Mesenchymal stem cell (in vitro differentiated cells and primary cell): ENCODE measurements at regions not wholly inside any gene's neighbourhood (a gene's known extent, or its start where the extent isn't known, plus 50 kb on each side); places are given as distances from the start of the nearest gene placed in this dataset.

Experiments
- DNase-seq: peaks from one replicate; pipeline ENCODE4 v3.0.0-alpha.2; 2013
- H2AFZ ChIP-seq: one replicate; pipeline ENCODE4 v1.6.1; 2013; ENCODE audit warnings: low read depth, mild to moderate bottlenecking, control low read depth, inconsistent platforms, low read length, moderate library complexity
- H2AK5ac ChIP-seq: 2 replicates; pipeline ENCODE4 v1.6.1; 2013; ENCODE audit warnings: low read length, moderate library complexity, mild to moderate bottlenecking, inconsistent platforms; ENCODE audit not compliant: severe bottlenecking
- H2BK120ac ChIP-seq: one replicate; pipeline ENCODE4 v1.6.1; 2013; ENCODE audit warnings: low read depth, mild to moderate bottlenecking, inconsistent platforms, low read length, moderate library complexity
- H2BK12ac ChIP-seq, 2 experiments: one replicate each; pipeline ENCODE4 v1.6.1; 2013; ENCODE audit warnings: inconsistent platforms in 2 of 2, low read length in 2 of 2, mild to moderate bottlenecking in 2 of 2, moderate library complexity in 2 of 2, control low read depth in 1 of 2
- H2BK15ac ChIP-seq: one replicate; pipeline ENCODE4 v1.6.1; 2013; ENCODE audit warnings: mild to moderate bottlenecking, low read depth, inconsistent platforms; ENCODE audit not compliant: poor library complexity, severe bottlenecking
- H2BK5ac ChIP-seq: 2 replicates; pipeline ENCODE4 v1.6.1; 2013; ENCODE audit warnings: low read depth, mild to moderate bottlenecking, low read length, control low read depth, inconsistent platforms; ENCODE audit not compliant: poor library complexity, severe bottlenecking
- H3K14ac ChIP-seq, 2 experiments: one replicate each; pipeline ENCODE4 v1.6.1; 2013; ENCODE audit warnings: inconsistent platforms in 2 of 2, low read length in 2 of 2, control low read depth in 1 of 2, mild to moderate bottlenecking in 1 of 2, moderate library complexity in 1 of 2
- H3K18ac ChIP-seq, 2 experiments: one replicate each; pipeline ENCODE4 v1.6.1; 2013; ENCODE audit warnings: inconsistent platforms in 2 of 2, low read length in 2 of 2, control low read depth in 1 of 2, low read depth in 1 of 2, mild to moderate bottlenecking in 1 of 2
- H3K23ac ChIP-seq, 2 experiments: one replicate each; pipeline ENCODE4 v1.6.1; 2013; ENCODE audit warnings: inconsistent platforms in 2 of 2, low read length in 2 of 2, mild to moderate bottlenecking in 2 of 2, moderate library complexity in 2 of 2, control low read depth in 1 of 2
- H3K27ac ChIP-seq: 2 replicates; pipeline ENCODE4 v1.5.1; 2013; ENCODE audit warnings: mild to moderate bottlenecking, moderate library complexity, low read length, control low read depth, inconsistent platforms; ENCODE audit not compliant: poor library complexity, severe bottlenecking
- H3K27me3 ChIP-seq, 2 experiments: 2 replicates each; pipeline versions ENCODE4 v1.6.1 to v1.7.0; 2013; ENCODE audit warnings: low read length in 2 of 2, mild to moderate bottlenecking in 2 of 2, moderate library complexity in 2 of 2, control low read depth in 1 of 2, inconsistent platforms in 1 of 2; ENCODE audit not compliant: control insufficient read depth in 1 of 2, insufficient read depth in 1 of 2
- H3K36me3 ChIP-seq, 2 experiments: 2 replicates each; pipeline versions ENCODE4 v1.6.1 to v1.7.0; 2013; ENCODE audit warnings: low read length in 2 of 2, control low read depth in 1 of 2, inconsistent platforms in 1 of 2, low read depth in 1 of 2, mild to moderate bottlenecking in 1 of 2; ENCODE audit not compliant: insufficient read depth in 2 of 2, control insufficient read depth in 1 of 2
- H3K4ac ChIP-seq, 2 experiments: one replicate each; pipeline ENCODE4 v1.6.1; 2013; ENCODE audit warnings: inconsistent platforms in 2 of 2, low read length in 2 of 2, mild to moderate bottlenecking in 2 of 2, moderate library complexity in 2 of 2, control low read depth in 1 of 2, low read depth in 1 of 2
- H3K4me1 ChIP-seq: 2 replicates; pipeline ENCODE4 v1.6.1; 2013; ENCODE audit warnings: low read depth, low read length, control low read depth; ENCODE audit not compliant: control insufficient read depth, insufficient read depth
- H3K4me2 ChIP-seq: 2 replicates; pipeline ENCODE4 v1.6.1; 2013; ENCODE audit warnings: low read length, mild to moderate bottlenecking, inconsistent platforms; ENCODE audit not compliant: poor library complexity, severe bottlenecking
- H3K4me3 ChIP-seq, 2 experiments: 2 replicates each; pipeline versions ENCODE4 v1.5.1 to v1.7.0; 2013; ENCODE audit warnings: low read length in 2 of 2, mild to moderate bottlenecking in 2 of 2, control low read depth in 1 of 2, low read depth in 1 of 2; ENCODE audit not compliant: insufficient read depth in 1 of 2
- H3K79me1 ChIP-seq: replicated peaks from 2 replicates; pipeline ENCODE4 v1.6.1; 2013; ENCODE audit warnings: mild to moderate bottlenecking, control low read depth, low read length, inconsistent platforms; ENCODE audit not compliant: poor library complexity, severe bottlenecking
- H3K9ac ChIP-seq: 2 replicates; pipeline ENCODE4 v1.7.0; 2013; ENCODE audit warnings: mild to moderate bottlenecking, low read length, moderate library complexity
- H3K9me3 ChIP-seq: 2 replicates; pipeline ENCODE4 v1.7.0; 2013; ENCODE audit warnings: mild to moderate bottlenecking, low read length; ENCODE audit not compliant: control insufficient read depth
- H4K8ac ChIP-seq: one replicate; pipeline ENCODE4 v1.6.1; 2013; ENCODE audit warnings: inconsistent platforms, mild to moderate bottlenecking, low read length, moderate library complexity
- H4K91ac ChIP-seq: one replicate; pipeline ENCODE4 v1.6.1; 2013; ENCODE audit warnings: mild to moderate bottlenecking, low read length, inconsistent platforms
- WGBS: methylation state at CpG from one replicate; pipeline ENCODE4 v1.1.7; 2013; ENCODE audit warnings: mixed read lengths; 5-methylcytosine and 5-hydroxymethylcytosine counted together

DNA sequence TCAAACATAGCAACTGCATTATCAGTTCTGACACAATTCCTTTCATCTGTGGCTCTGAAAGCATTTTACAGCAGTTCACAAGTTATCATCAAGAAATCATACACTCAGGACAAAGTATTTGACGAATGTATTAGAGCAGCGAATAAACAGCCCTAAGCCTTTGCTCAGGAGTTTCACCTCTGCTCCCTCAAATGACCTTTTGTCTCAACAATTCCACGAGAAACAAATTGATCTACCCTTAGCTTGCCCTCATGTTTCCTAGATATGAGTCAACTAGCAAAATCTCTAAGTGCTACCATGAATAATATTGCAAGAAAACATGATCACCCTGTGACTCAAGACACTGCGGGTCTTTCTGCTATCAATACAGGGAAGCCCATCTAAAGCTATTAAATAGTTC, 396.1 kb downstream of the EFNB2 start:
- H3K4me2 ChIP-seq, result no peak overlapping the region
- H3K9me3 ChIP-seq, result no peaks in the 10 kb centered on the region
- H2BK15ac ChIP-seq, result no peak overlapping the region
- H3K27ac ChIP-seq, result no peak overlapping the region
- no peak overlapping the region for H3K4me3 ChIP-seq
- H3K4ac ChIP-seq, result no peak overlapping the region
- no peak overlapping the region for H4K91ac ChIP-seq
- H2AFZ ChIP-seq, result no peak overlapping the region
- H3K4me1 ChIP-seq, result no peaks in the 10 kb centered on the region
- H3K14ac ChIP-seq, result no peak overlapping the region
- no peak overlapping the region for H2BK12ac ChIP-seq
- no peaks in the 10 kb centered on the region for H3K79me1 ChIP-seq
- no peaks in the 10 kb centered on the region for H3K36me3 ChIP-seq
- no peak overlapping the region for H2BK5ac ChIP-seq
- no peaks in the 10 kb centered on the region for H3K27me3 ChIP-seq
- H2BK120ac ChIP-seq, result no peak overlapping the region
- no peak overlapping the region for H2AK5ac ChIP-seq
- no peak overlapping the region for H4K8ac ChIP-seq
- peak; percentile 11 for DNase-seq
- H3K9ac ChIP-seq, result no peak overlapping the region
- no peak overlapping the region for H3K23ac ChIP-seq
- no peak overlapping the region for H3K18ac ChIP-seq
- WGBS, result 28% methylated on average over 3 of the region's 4 CpGs

DNA sequence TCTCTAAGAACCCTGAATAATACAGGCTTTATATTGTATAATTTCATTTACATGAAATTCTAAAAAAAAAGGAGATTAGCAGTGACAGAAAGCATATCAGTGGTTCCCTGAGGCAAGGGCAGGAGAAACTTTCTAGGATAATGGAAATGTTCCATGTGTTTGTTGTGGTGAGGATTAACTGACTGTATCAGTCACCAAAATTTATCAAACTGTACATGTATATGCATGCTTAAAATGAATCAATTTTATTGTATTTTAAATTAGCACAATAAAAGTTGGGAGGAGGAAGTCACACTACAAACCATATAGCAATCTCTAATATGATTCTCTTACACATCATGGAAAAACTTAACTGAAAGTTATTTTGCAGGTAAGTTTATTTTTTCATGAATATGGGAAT, 396.8 kb downstream of the EFNB2 start:
- H2AK5ac ChIP-seq, result no peak overlapping the region
- H3K36me3 ChIP-seq, result no peaks in the 10 kb centered on the region
- no peak overlapping the region for H2BK15ac ChIP-seq
- H3K4me1 ChIP-seq, result peaks cover under 1% of the 10 kb centered on the region
- H3K27me3 ChIP-seq, result no peaks in the 10 kb centered on the region
- no peak overlapping the region for H2AFZ ChIP-seq
- no peak overlapping the region for H3K18ac ChIP-seq
- no peak overlapping the region for H3K4me2 ChIP-seq
- H2BK12ac ChIP-seq, result no peak overlapping the region
- no peak overlapping the region for H2BK120ac ChIP-seq
- no peak for DNase-seq
- no peak overlapping the region for H3K9ac ChIP-seq
- no peak overlapping the region for H2BK5ac ChIP-seq
- H3K23ac ChIP-seq, result no peak overlapping the region
- no peaks in the 10 kb centered on the region for H3K79me1 ChIP-seq
- H4K8ac ChIP-seq, result no peak overlapping the region
- H3K9me3 ChIP-seq, result no peaks in the 10 kb centered on the region
- no peak overlapping the region for H3K4ac ChIP-seq
- no peak overlapping the region for H3K4me3 ChIP-seq
- no peak overlapping the region for H4K91ac ChIP-seq
- no peak overlapping the region for H3K27ac ChIP-seq
- no peak overlapping the region for H3K14ac ChIP-seq

DNA sequence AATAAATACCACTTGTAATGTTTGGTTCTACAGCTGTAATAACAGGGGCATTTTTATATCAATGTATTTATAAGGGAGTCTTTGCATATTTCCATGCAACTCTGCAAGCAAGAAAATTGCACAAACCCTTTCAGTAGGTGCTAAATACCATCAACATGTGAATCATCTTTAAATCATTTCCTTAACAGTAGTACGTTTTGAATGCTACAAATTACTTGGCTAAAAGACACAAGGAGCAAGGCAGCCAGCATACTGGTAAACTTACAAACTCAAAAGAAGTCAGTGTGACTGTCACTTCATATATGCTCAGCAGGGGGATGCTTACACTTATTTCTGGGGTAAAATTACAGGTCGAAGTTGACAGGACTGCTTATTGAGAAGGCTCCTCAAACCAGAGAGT, 402.4 kb downstream of the EFNB2 start:
- Histone ChIP-seq H3K27ac (peak overlapping the region; percentile 93), H2AK5ac (peak overlapping the region; percentile 63), H3K4me1 (peaks cover 1% of the 10 kb centered on the region), H4K8ac (peak overlapping the region; percentile 12), H3K36me3 (no peaks in the 10 kb centered on the region), H3K18ac (no peak overlapping the region), H3K79me1 (no peaks in the 10 kb centered on the region), H3K9me3 (no peaks in the 10 kb centered on the region), H3K4me2 (no peak overlapping the region), H2BK120ac (no peak overlapping the region), H2BK15ac (no peak overlapping the region), H2BK5ac (peak overlapping the region; percentile 40), H3K4me3 (no peak overlapping the region), H3K9ac (no peak overlapping the region), H3K27me3 (no peaks in the 10 kb centered on the region), H4K91ac (no peak overlapping the region), H2BK12ac (no peak overlapping the region), H2AFZ (no peak overlapping the region), H3K4ac (peak overlapping the region in 1 of 2 experiments; percentile 30), H3K23ac (no peak overlapping the region), H3K14ac (no peak overlapping the region)
- DNase-seq, result peak; percentile 34
- 30% methylated on average over 2 of the region's 2 CpGs for WGBS

DNA sequence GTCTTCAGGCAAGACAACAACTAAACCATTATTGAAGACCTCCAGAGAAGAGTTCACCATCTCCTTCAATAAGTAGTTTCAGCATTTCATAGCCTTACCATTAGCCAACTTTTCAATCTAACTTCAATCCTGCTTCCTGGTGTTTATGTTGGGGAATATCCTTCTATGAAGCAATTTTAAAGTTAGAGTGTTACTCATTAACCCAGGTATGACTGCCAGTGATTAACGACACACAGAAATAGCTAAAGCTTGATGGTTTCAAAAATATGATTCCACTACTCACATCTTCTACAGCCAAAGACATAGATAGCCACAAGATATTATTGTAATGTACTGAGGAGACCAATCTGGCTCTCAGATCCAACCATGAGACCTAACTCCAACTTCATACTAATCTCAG, 403.2 kb downstream of the EFNB2 start:
- H3K4me3 ChIP-seq, result no peak overlapping the region
- no peak overlapping the region for H3K4ac ChIP-seq
- H3K23ac ChIP-seq, result no peak overlapping the region
- H4K91ac ChIP-seq, result no peak overlapping the region
- no peaks in the 10 kb centered on the region for H3K36me3 ChIP-seq
- no peak overlapping the region for H3K18ac ChIP-seq
- no peak overlapping the region for H2AK5ac ChIP-seq
- H3K9me3 ChIP-seq, result peaks cover 3% of the 10 kb centered on the region
- peaks cover 1% of the 10 kb centered on the region for H3K4me1 ChIP-seq
- no peak overlapping the region for H4K8ac ChIP-seq
- no peaks in the 10 kb centered on the region for H3K79me1 ChIP-seq
- DNase-seq, result no peak
- no peak overlapping the region for H3K9ac ChIP-seq
- H3K27ac ChIP-seq, result peak overlapping the region; percentile 96
- H2BK120ac ChIP-seq, result no peak overlapping the region
- H2BK12ac ChIP-seq, result no peak overlapping the region
- H2BK5ac ChIP-seq, result peak overlapping the region; percentile 19
- WGBS, result 78% methylated on average over 1 of the region's 1 CpG
- no peak overlapping the region for H2AFZ ChIP-seq
- H3K4me2 ChIP-seq, result no peak overlapping the region
- H3K27me3 ChIP-seq, result no peaks in the 10 kb centered on the region
- H3K14ac ChIP-seq, result no peak overlapping the region
- H2BK15ac ChIP-seq, result no peak overlapping the region
